Progenitor cell of endocrine pancreas (in vitro differentiated cells): ENCODE measurements at regions not wholly inside any gene's neighbourhood (a gene's known extent, or its start where the extent isn't known, plus 50 kb on each side); places are given as distances from the start of the nearest gene placed in this dataset.
"Not testable (repeated sequence)": the region's sequence is repeated elsewhere in the genome, so short reads cannot be mapped to it uniquely, and the experiment has no call there.

ENCODE experiments used
- DNase-seq: peaks from one replicate; pipeline ENCODE4 v3.0.0; 2021; ENCODE audit warnings: low spot score; ENCODE audit not compliant: unreplicated experiment
- H3K27ac Mint-ChIP-seq: 2 replicates; pipeline ENCODE4 v1.8.0; 2021; ENCODE audit warnings: mild to moderate bottlenecking, moderate library complexity, mixed read lengths
- H3K27me3 Mint-ChIP-seq: 2 replicates; pipeline ENCODE4 v1.8.0; 2021; ENCODE audit warnings: mixed read lengths
- H3K36me3 Mint-ChIP-seq: 2 replicates; pipeline ENCODE4 v1.8.0; 2022; ENCODE audit warnings: mixed read lengths; ENCODE audit not compliant: insufficient read depth
- H3K4me1 Mint-ChIP-seq: 2 replicates; pipeline ENCODE4 v1.8.0; 2021; ENCODE audit warnings: low read depth, mixed read lengths
- H3K4me3 Mint-ChIP-seq: 2 replicates; pipeline ENCODE4 v1.8.0; 2021; ENCODE audit warnings: low read depth, mild to moderate bottlenecking, moderate library complexity, mixed read lengths
- H3K9me3 Mint-ChIP-seq: 2 replicates; pipeline ENCODE4 v1.8.0; 2021; ENCODE audit warnings: low read depth, mixed read lengths
- CTCF ChIP-seq: fragments of 200-600 bp; sonication (generic); IDR thresholded peaks from one replicate; pipeline ENCODE4 v1.5.0; 2021; ENCODE audit warnings: antibody characterized with exemption, mild to moderate bottlenecking; ENCODE audit not compliant: unreplicated experiment

GRCh38 chr5:36397901-36398536, 96.3 kb upstream of the RANBP3L start:
- no peak overlapping the region for H3K4me3 Mint-ChIP-seq
- peaks cover 6% of the 10 kb centered on the region for H3K4me1 Mint-ChIP-seq
- TF ChIP-seq CTCF, result peak; percentile 54
- no peaks in the 10 kb centered on the region for H3K9me3 Mint-ChIP-seq
- no peak overlapping the region for H3K27ac Mint-ChIP-seq
- peaks cover 14% of the 10 kb centered on the region for H3K27me3 Mint-ChIP-seq
- H3K36me3 Mint-ChIP-seq, result no peaks in the 10 kb centered on the region
- no peak for DNase-seq

GRCh38 chr5:36402512-36402906, 100.8 kb upstream of the RANBP3L start:
- Mint-ChIP-seq H3K9me3 (no peaks in the 10 kb centered on the region), H3K4me3 (no peak overlapping the region), H3K4me1 (peaks cover 12% of the 10 kb centered on the region), H3K36me3 (no peaks in the 10 kb centered on the region), H3K27ac (no peak overlapping the region), H3K27me3 (peaks cover 16% of the 10 kb centered on the region)
- TF ChIP-seq CTCF, result no peak
- no peak for DNase-seq

- Mint-ChIP-seq H3K27me3 (peaks cover 13% of the 10 kb centered on the region), H3K36me3 (no peaks in the 10 kb centered on the region), H3K4me3 (no peak overlapping the region), H3K9me3 (peaks cover 2% of the 10 kb centered on the region), H3K27ac (no peak overlapping the region), H3K4me1 (peaks cover 11% of the 10 kb centered on the region)
- DNase-seq, result no peak
- no peak for TF ChIP-seq CTCF
Observed at GRCh38 chr5:36403632-36404311, 102.1 kb upstream of the RANBP3L start.

GRCh38 chr5:36406023-36406422, 104.3 kb upstream of the RANBP3L start:
- TF ChIP-seq CTCF, result no peak
- Mint-ChIP-seq H3K27me3 (peaks cover 7% of the 10 kb centered on the region), H3K27ac (no peak overlapping the region), H3K9me3 (peaks cover 12% of the 10 kb centered on the region), H3K4me3 (no peak overlapping the region), H3K36me3 (no peaks in the 10 kb centered on the region), H3K4me1 (peaks cover 11% of the 10 kb centered on the region)
- no peak for DNase-seq

GRCh38 chr5:36407396-36407795, 105.7 kb upstream of the RANBP3L start:
- H3K36me3 Mint-ChIP-seq, result no peaks in the 10 kb centered on the region
- no peak for TF ChIP-seq CTCF

GRCh38 chr5:36409711-36410110, 108.0 kb upstream of the RANBP3L start:
- H3K27ac Mint-ChIP-seq, DNase-seq, H3K4me1 Mint-ChIP-seq, H3K4me3 Mint-ChIP-seq, H3K36me3 Mint-ChIP-seq: not testable (repeated sequence)
- Mint-ChIP-seq H3K27me3 (peaks cover 10% of the 10 kb centered on the region), H3K9me3 (peaks cover 12% of the 10 kb centered on the region)

More at GRCh38 chr5:36407396-36407795, 105.7 kb upstream of the RANBP3L start:
- H3K27me3 Mint-ChIP-seq, result peaks cover 5% of the 10 kb centered on the region
- H3K4me3 Mint-ChIP-seq, result no peak overlapping the region
- peaks cover 11% of the 10 kb centered on the region for H3K4me1 Mint-ChIP-seq
- H3K27ac Mint-ChIP-seq, result no peak overlapping the region
- no peak for DNase-seq
- H3K9me3 Mint-ChIP-seq, result peaks cover 12% of the 10 kb centered on the region

GRCh38 chr5:36410672-36411071, 109.0 kb upstream of the RANBP3L start:
- DNase-seq, H3K4me3 Mint-ChIP-seq, H3K4me1 Mint-ChIP-seq, H3K36me3 Mint-ChIP-seq, H3K27ac Mint-ChIP-seq: not testable (repeated sequence)
- H3K27me3 Mint-ChIP-seq, result peaks cover 10% of the 10 kb centered on the region
- H3K9me3 Mint-ChIP-seq, result peaks cover 12% of the 10 kb centered on the region
